ENCODE measurements at regions not wholly inside any gene's neighbourhood (a gene's known extent, or its start where the extent isn't known, plus 50 kb on each side); places are given as distances from the start of the nearest gene placed in this dataset.

DNA sequence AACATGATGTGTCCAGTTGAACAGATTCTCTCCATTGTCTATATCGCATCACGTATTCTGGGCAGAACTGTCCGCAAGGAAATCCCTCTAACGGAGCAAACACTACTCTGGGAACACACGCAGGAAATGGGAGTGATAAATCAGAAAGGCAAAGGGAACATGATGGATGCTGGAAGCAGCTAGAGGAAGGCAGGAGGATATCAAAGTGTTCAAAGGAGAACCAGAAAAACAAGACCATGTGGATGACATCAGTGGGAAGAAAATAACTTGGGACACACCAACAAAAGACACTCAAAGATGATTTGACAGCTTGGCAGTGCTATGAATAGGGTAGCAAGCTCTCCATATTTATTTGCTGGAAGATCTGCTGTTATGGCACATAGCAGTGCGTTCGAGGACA is 142.9 kb downstream of the PLK2 start:
- no peaks in the 10 kb centered on the region for H3K27me3 Mint-ChIP-seq (ENCODE audit: low read depth, unreplicated experiment)
- H3K27ac Mint-ChIP-seq (ENCODE audit: unreplicated experiment), result no peak overlapping the region
- FAIRE-seq (no peak), DNase-seq (ENCODE audit: low read depth) (no peak)
- Histone ChIP-seq H3K79me2 (ENCODE audit: insufficient read depth, low read length) (no peaks in the 10 kb centered on the region), H3K9ac (ENCODE audit: low read length) (no peak overlapping the region), H3K4me1 (ENCODE audit: insufficient read depth, low read length) (peaks cover 4% of the 10 kb centered on the region), H2AFZ (ENCODE audit: low read depth, low read length) (peak overlapping the region; percentile 23), H4K20me1 (ENCODE audit: insufficient read depth, low read length) (no peaks in the 10 kb centered on the region), H3K4me2 (ENCODE audit: low read length) (no peak overlapping the region), H3K27ac (ENCODE audit: low read depth, low read length) (no peak overlapping the region), H3K9me3 (ENCODE audit: insufficient read depth, low read depth, low read length) (no peaks in the 10 kb centered on the region), H3K27me3 (ENCODE audit: insufficient read depth, low read length) (no peaks in the 10 kb centered on the region), H3K36me3 (ENCODE audit: insufficient read depth, low read length) (no peaks in the 10 kb centered on the region), H3K4me3 (ENCODE audit: insufficient read depth, low read depth, low read length) (no peak overlapping the region)
- no peak overlapping the region for H3K4me3 Mint-ChIP-seq (ENCODE audit: unreplicated experiment)
- H3K4me1 Mint-ChIP-seq (ENCODE audit: low read depth, unreplicated experiment), result peaks cover 14% of the 10 kb centered on the region
- no peaks in the 10 kb centered on the region for H3K36me3 Mint-ChIP-seq (ENCODE audit: low read depth, unreplicated experiment)
- no peaks in the 10 kb centered on the region for H3K9me3 Mint-ChIP-seq (ENCODE audit: unreplicated experiment)
- TF ChIP-seq EZH2 (IDR thresholded peaks at IDR 0.05; ENCODE audit: insufficient read depth, low read length), result no peak
- TF ChIP-seq, protein P1, sequence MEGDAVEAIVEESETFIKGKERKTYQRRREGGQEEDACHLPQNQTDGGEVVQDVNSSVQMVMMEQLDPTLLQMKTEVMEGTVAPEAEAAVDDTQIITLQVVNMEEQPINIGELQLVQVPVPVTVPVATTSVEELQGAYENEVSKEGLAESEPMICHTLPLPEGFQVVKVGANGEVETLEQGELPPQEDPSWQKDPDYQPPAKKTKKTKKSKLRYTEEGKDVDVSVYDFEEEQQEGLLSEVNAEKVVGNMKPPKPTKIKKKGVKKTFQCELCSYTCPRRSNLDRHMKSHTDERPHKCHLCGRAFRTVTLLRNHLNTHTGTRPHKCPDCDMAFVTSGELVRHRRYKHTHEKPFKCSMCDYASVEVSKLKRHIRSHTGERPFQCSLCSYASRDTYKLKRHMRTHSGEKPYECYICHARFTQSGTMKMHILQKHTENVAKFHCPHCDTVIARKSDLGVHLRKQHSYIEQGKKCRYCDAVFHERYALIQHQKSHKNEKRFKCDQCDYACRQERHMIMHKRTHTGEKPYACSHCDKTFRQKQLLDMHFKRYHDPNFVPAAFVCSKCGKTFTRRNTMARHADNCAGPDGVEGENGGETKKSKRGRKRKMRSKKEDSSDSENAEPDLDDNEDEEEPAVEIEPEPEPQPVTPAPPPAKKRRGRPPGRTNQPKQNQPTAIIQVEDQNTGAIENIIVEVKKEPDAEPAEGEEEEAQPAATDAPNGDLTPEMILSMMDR (IDR thresholded peaks at IDR 0.05; ENCODE audit: insufficient read depth, low read depth, low read length), result no peak

DNA sequence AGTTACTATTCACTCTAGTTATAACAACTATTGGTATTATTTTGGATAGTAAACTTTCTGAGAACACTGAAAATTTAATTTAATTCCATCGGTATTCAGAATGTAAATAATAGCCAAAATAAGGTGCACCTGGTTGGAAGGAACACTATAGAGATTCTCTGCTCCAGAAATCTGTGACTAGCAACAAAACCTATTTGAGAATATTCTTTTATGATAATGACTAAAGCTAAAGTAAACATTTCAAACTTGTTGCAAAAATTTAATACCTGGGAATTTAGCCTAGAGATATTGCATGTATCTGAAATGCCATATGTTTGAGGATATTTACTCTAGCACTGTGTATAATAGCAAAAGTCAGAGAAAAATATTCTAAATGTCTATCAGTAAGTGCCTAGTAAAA is 144.1 kb downstream of the PLK2 start:
- Histone ChIP-seq H2AFZ (ENCODE audit: low read depth, low read length) (no peak overlapping the region), H3K27me3 (ENCODE audit: insufficient read depth, low read length) (no peaks in the 10 kb centered on the region), H3K4me2 (ENCODE audit: low read length) (no peak overlapping the region), H4K20me1 (ENCODE audit: insufficient read depth, low read length) (no peaks in the 10 kb centered on the region), H3K4me1 (ENCODE audit: insufficient read depth, low read length) (peaks cover 2% of the 10 kb centered on the region), H3K36me3 (ENCODE audit: insufficient read depth, low read length) (no peaks in the 10 kb centered on the region), H3K9ac (ENCODE audit: low read length) (no peak overlapping the region), H3K27ac (ENCODE audit: low read depth, low read length) (no peak overlapping the region), H3K79me2 (ENCODE audit: insufficient read depth, low read length) (no peaks in the 10 kb centered on the region), H3K9me3 (ENCODE audit: insufficient read depth, low read depth, low read length) (no peaks in the 10 kb centered on the region), H3K4me3 (ENCODE audit: insufficient read depth, low read depth, low read length) (no peak overlapping the region)
- FAIRE-seq (no peak), DNase-seq (ENCODE audit: low read depth) (no peak)
- TF ChIP-seq EZH2 (IDR thresholded peaks at IDR 0.05; ENCODE audit: insufficient read depth, low read length), result no peak
- TF ChIP-seq, protein P1 (IDR thresholded peaks at IDR 0.05; ENCODE audit: insufficient read depth, low read depth, low read length), result no peak
- no peak overlapping the region for H3K27ac Mint-ChIP-seq (ENCODE audit: unreplicated experiment)
- H3K9me3 Mint-ChIP-seq (ENCODE audit: unreplicated experiment), result no peaks in the 10 kb centered on the region
- no peak overlapping the region for H3K4me3 Mint-ChIP-seq (ENCODE audit: unreplicated experiment)
- peaks cover 7% of the 10 kb centered on the region for H3K4me1 Mint-ChIP-seq (ENCODE audit: low read depth, unreplicated experiment)
- H3K36me3 Mint-ChIP-seq (ENCODE audit: low read depth, unreplicated experiment), result no peaks in the 10 kb centered on the region
- no peaks in the 10 kb centered on the region for H3K27me3 Mint-ChIP-seq (ENCODE audit: low read depth, unreplicated experiment)

DNA sequence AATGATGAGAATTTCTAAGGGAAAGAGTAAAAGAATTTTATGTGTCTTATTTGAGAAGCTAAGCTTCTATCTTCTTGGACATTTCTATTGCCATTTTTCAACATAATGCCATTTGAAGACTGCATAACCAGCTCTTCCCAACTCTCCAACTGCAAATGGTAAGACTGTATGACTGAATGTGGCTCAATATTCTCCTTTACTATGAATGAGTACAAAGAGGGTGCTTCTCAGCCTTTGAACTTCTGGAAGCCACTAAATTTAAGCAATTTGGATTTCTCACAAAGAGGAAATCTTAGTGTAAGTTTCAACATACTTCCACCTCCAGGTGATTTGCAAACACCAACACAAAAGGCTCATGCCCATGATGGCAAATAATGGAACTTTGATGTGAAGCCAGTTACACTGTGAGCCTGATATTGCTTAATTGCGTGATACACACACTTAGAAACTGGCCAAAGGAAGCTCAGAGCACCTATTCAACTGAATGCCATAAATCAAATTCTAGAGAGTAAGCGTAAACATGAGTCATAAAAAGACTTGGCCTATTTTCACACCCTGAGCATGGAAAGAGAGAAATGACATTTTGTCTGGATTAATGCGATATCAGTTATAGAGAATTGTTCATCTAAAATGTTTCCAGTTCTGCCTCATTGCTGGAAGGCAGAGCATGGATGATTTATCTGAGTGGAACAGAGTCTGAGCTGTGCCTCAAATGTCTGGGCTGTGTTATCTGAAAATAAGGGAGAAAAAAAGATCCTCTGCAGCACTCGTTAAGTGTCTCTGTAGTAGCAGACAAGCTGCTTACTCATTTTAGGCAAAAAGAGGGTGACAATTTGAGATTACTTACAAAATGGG is 145.3 kb downstream of the PLK2 start:
- Histone ChIP-seq H3K36me3 (ENCODE audit: insufficient read depth, low read length) (no peaks in the 10 kb centered on the region), H3K79me2 (ENCODE audit: insufficient read depth, low read length) (no peaks in the 10 kb centered on the region), H3K27ac (ENCODE audit: low read depth, low read length) (no peak overlapping the region), H3K4me3 (ENCODE audit: insufficient read depth, low read depth, low read length) (no peak overlapping the region), H2AFZ (ENCODE audit: low read depth, low read length) (no peak overlapping the region), H3K9ac (ENCODE audit: low read length) (no peak overlapping the region), H3K4me1 (ENCODE audit: insufficient read depth, low read length) (peaks cover 2% of the 10 kb centered on the region), H3K9me3 (ENCODE audit: insufficient read depth, low read depth, low read length) (no peaks in the 10 kb centered on the region), H4K20me1 (ENCODE audit: insufficient read depth, low read length) (no peaks in the 10 kb centered on the region), H3K27me3 (ENCODE audit: insufficient read depth, low read length) (no peaks in the 10 kb centered on the region), H3K4me2 (ENCODE audit: low read length) (no peak overlapping the region)
- peaks cover 7% of the 10 kb centered on the region for H3K4me1 Mint-ChIP-seq (ENCODE audit: low read depth, unreplicated experiment)
- DNase-seq (ENCODE audit: low read depth) (peak; percentile 90), FAIRE-seq (peak; percentile 45)
- no peaks in the 10 kb centered on the region for H3K27me3 Mint-ChIP-seq (ENCODE audit: low read depth, unreplicated experiment)
- TF ChIP-seq EZH2 (IDR thresholded peaks at IDR 0.05; ENCODE audit: insufficient read depth, low read length), result no peak
- TF ChIP-seq, protein P1 (IDR thresholded peaks at IDR 0.05; ENCODE audit: insufficient read depth, low read depth, low read length), result no peak
- H3K9me3 Mint-ChIP-seq (ENCODE audit: unreplicated experiment), result no peaks in the 10 kb centered on the region
- no peak overlapping the region for H3K4me3 Mint-ChIP-seq (ENCODE audit: unreplicated experiment)
- H3K36me3 Mint-ChIP-seq (ENCODE audit: low read depth, unreplicated experiment), result no peaks in the 10 kb centered on the region
- H3K27ac Mint-ChIP-seq (ENCODE audit: unreplicated experiment), result no peak overlapping the region
